ENCODE measurements at regions not wholly inside any gene's neighbourhood (a gene's known extent, or its start where the extent isn't known, plus 50 kb on each side); places are given as distances from the start of the nearest gene placed in this dataset.

DNA sequence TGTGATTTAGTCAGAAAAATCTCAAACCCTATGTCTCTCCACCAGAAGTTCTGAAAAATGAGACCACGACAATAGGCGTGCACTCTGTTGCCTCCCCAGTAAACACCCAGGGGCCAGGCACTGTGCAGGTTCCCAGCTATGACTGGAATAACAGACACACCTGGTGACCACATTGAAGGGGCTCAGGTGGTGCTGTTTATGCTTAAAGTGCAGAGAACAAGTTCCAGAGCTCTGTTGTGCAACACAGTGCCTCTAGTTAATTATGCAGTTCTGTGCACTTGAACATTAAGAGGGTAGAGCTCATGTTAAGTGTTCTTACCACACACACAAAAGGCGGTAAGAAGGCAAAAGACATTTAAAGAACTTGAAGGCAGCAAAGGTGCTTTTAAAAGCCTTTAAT is 52.6 kb upstream of the AFF3 start:
- 84% methylated on average over 3 of the region's 3 CpGs for WGBS
- H3K4me1 ChIP-seq = peaks cover 18% of the 10 kb centered on the region
- TF ChIP-seq CTCF (IDR thresholded peaks at IDR 0.05) (no peak), POLR2AphosphoS5 (IDR thresholded peaks at IDR 0.05) (no peak), EP300 (IDR thresholded peaks at IDR 0.05) (no peak), POLR2A (IDR thresholded peaks at IDR 0.05) (no peak)
- H3K27me3 ChIP-seq = no peaks in the 10 kb centered on the region
- no peaks in the 10 kb centered on the region for H3K36me3 ChIP-seq
- no peak overlapping the region for H3K4me3 ChIP-seq
- DNase-seq (ENCODE audit: low spot score in 2 of 2) = no peak
- no peaks in the 10 kb centered on the region for H3K9me3 ChIP-seq
- H3K27ac ChIP-seq = no peak overlapping the region

- Histone ChIP-seq H3K36me3 (no peaks in the 10 kb centered on the region), H3K4me3 (no peak overlapping the region), H3K9me3 (no peaks in the 10 kb centered on the region), H3K4me1 (peaks cover 13% of the 10 kb centered on the region), H3K27ac (no peak overlapping the region), H3K27me3 (no peaks in the 10 kb centered on the region)
- TF ChIP-seq EP300 (IDR thresholded peaks at IDR 0.05) (no peak), CTCF (IDR thresholded peaks at IDR 0.05) (no peak), POLR2A (IDR thresholded peaks at IDR 0.05) (no peak), POLR2AphosphoS5 (IDR thresholded peaks at IDR 0.05) (no peak)
- no peak for DNase-seq (ENCODE audit: low spot score in 2 of 2)
- 63% methylated on average over 6 of the region's 6 CpGs for WGBS
Observed at GRCh38 chr2:100193291-100193710, 50.9 kb upstream of the AFF3 start.

- H3K9me3 ChIP-seq = no peaks in the 10 kb centered on the region
- H3K27ac ChIP-seq = no peak overlapping the region
- no peaks in the 10 kb centered on the region for H3K27me3 ChIP-seq
- no peak overlapping the region for H3K4me3 ChIP-seq
- WGBS = 71% methylated on average over 4 of the region's 4 CpGs
- no peak for TF ChIP-seq CTCF (IDR thresholded peaks at IDR 0.05)
- TF ChIP-seq EP300 (IDR thresholded peaks at IDR 0.05) = no peak
- no peak for TF ChIP-seq POLR2A (IDR thresholded peaks at IDR 0.05)
- no peak for TF ChIP-seq POLR2AphosphoS5 (IDR thresholded peaks at IDR 0.05)
- no peak for DNase-seq (ENCODE audit: low spot score in 2 of 2)
- H3K4me1 ChIP-seq = peaks cover 8% of the 10 kb centered on the region
- H3K36me3 ChIP-seq = no peaks in the 10 kb centered on the region
Observed at GRCh38 chr2:100192825-100193224, 50.4 kb upstream of the AFF3 start.

- no peak for DNase-seq (ENCODE audit: low spot score in 2 of 2)
- peaks cover 3% of the 10 kb centered on the region for H3K4me1 ChIP-seq
- WGBS = 91% methylated on average over 3 of the region's 3 CpGs
- H3K27ac ChIP-seq = no peak overlapping the region
- TF ChIP-seq CTCF (IDR thresholded peaks at IDR 0.05) (no peak), POLR2A (IDR thresholded peaks at IDR 0.05) (no peak), POLR2AphosphoS5 (IDR thresholded peaks at IDR 0.05) (no peak)
- no peaks in the 10 kb centered on the region for H3K9me3 ChIP-seq
- no peaks in the 10 kb centered on the region for H3K27me3 ChIP-seq
- no peaks in the 10 kb centered on the region for H3K36me3 ChIP-seq
- H3K4me3 ChIP-seq = no peak overlapping the region
Observed at GRCh38 chr2:100192300-100192699, 49.9 kb upstream of the AFF3 start.
